GDM1 (cell line): ENCODE measurements at regions not wholly inside any gene's neighbourhood (a gene's known extent, or its start where the extent isn't known, plus 50 kb on each side); places are given as distances from the start of the nearest gene placed in this dataset.
"Not testable (repeated sequence)": the region's sequence is repeated elsewhere in the genome, so short reads cannot be mapped to it uniquely, and the experiment has no call there.

ENCODE experiments used
- DNase-seq: peaks from one replicate; lab custom pipeline; 2025; lab: John Stamatoyannopoulos, UW

- no peak for DNase-seq
Measured at GRCh38 chr6:113352029-113352801, 504.9 kb upstream of the MARCKS start.

GRCh38 chr6:113352831-113353230 lies 504.3 kb upstream of the MARCKS start:
- DNase-seq, result no peak

GRCh38 chr6:113353392-113353791 lies 503.8 kb upstream of the MARCKS start:
- DNase-seq, result no peak

- no peak for DNase-seq
Measured at GRCh38 chr6:113354204-113354895, 502.8 kb upstream of the MARCKS start.

- no peak for DNase-seq
Measured at GRCh38 chr6:113356139-113356538, 501.0 kb upstream of the MARCKS start.

- DNase-seq, result no peak
Measured at GRCh38 chr6:113357041-113357440, 500.1 kb upstream of the MARCKS start.

GRCh38 chr6:113358063-113358583 lies 499.0 kb upstream of the MARCKS start:
- no peak for DNase-seq

- DNase-seq, result no peak
Measured at GRCh38 chr6:113359155-113360140, 497.7 kb upstream of the MARCKS start.

GRCh38 chr6:113361014-113361645 lies 496.0 kb upstream of the MARCKS start:
- no peak for DNase-seq

GRCh38 chr6:113362301-113363047 lies 494.7 kb upstream of the MARCKS start:
- no peak for DNase-seq

- no peak for DNase-seq
Measured at GRCh38 chr6:113363048-113363798, 493.9 kb upstream of the MARCKS start.

GRCh38 chr6:113363866-113364265 lies 493.3 kb upstream of the MARCKS start:
- DNase-seq, result no peak

- no peak for DNase-seq
Measured at GRCh38 chr6:113364766-113365165, 492.4 kb upstream of the MARCKS start.

- no peak for DNase-seq
Measured at GRCh38 chr6:113365191-113365590, 492.0 kb upstream of the MARCKS start.

- no peak for DNase-seq
Measured at GRCh38 chr6:113366505-113366904, 490.6 kb upstream of the MARCKS start.

GRCh38 chr6:113370508-113371502 lies 486.3 kb upstream of the MARCKS start:
- DNase-seq, result no peak

- DNase-seq, result not testable (repeated sequence)
Measured at GRCh38 chr6:113375466-113375865, 481.7 kb upstream of the MARCKS start.

- no peak for DNase-seq
Measured at GRCh38 chr6:113375950-113376846, 480.9 kb upstream of the MARCKS start.
